ENCODE measurements at regions not wholly inside any gene's neighbourhood (a gene's known extent, or its start where the extent isn't known, plus 50 kb on each side); places are given as distances from the start of the nearest gene placed in this dataset.
"Not testable (repeated sequence)": the region's sequence is repeated elsewhere in the genome, so short reads cannot be mapped to it uniquely, and the experiment has no call there.

GRCh38 chr3:125766285-125766826 lies 171.1 kb upstream of the OSBPL11 start:
- TF ChIP-seq PATZ1 (CRISPR knock-in tag; IDR thresholded peaks at IDR 0.05; ENCODE audit: borderline replicate concordance); ZFP3 (CRISPR knock-in tag; IDR thresholded peaks at IDR 0.05); BACH2 (CRISPR knock-in tag; IDR thresholded peaks at IDR 0.05; ENCODE audit: borderline replicate concordance); OSR1 (CRISPR knock-in tag; IDR thresholded peaks at IDR 0.05); ZFP30 (CRISPR knock-in tag; IDR thresholded peaks at IDR 0.05); ZNF565 (CRISPR knock-in tag; conservative IDR thresholded peaks at IDR 0.05; ENCODE audit: low read depth); ZNF70 (CRISPR knock-in tag; IDR thresholded peaks at IDR 0.05); GLIS3 (CRISPR knock-in tag; IDR thresholded peaks at IDR 0.05); CSDC2 (CRISPR knock-in tag; IDR thresholded peaks at IDR 0.05): not testable (repeated sequence)
